GM23248 (cell line): ENCODE measurements at regions not wholly inside any gene's neighbourhood (a gene's known extent, or its start where the extent isn't known, plus 50 kb on each side); places are given as distances from the start of the nearest gene placed in this dataset.

ENCODE experiments used
- EZH2 ChIP-seq: fragments of 200-600 bp; sonication (generic); IDR thresholded peaks from 2 replicates; pipeline ENCODE4 v1.6.1; 2018; ENCODE audit warnings: antibody characterized with exemption, mild to moderate bottlenecking; ENCODE audit not compliant: insufficient read depth, poor library complexity, severe bottlenecking
- EZH2phosphoT487 ChIP-seq: fragments of 200-600 bp; sonication (generic); IDR thresholded peaks from 2 replicates; pipeline ENCODE4 v1.6.1; 2018; ENCODE audit warnings: antibody characterized with exemption, moderate library complexity, mild to moderate bottlenecking, low read depth; ENCODE audit not compliant: insufficient read depth

- TF ChIP-seq EZH2phosphoT487 (no peak), EZH2 (no peak)
Measured at GRCh38 chr12:19846574-19846973, 407.3 kb downstream of the AEBP2 start.
